ENCODE measurements at regions not wholly inside any gene's neighbourhood (a gene's known extent, or its start where the extent isn't known, plus 50 kb on each side); places are given as distances from the start of the nearest gene placed in this dataset.
A peak's percentile ranks its signal among the peaks of the same experiment; 100 is the strongest.
"Not testable (repeated sequence)": the region's sequence is repeated elsewhere in the genome, so short reads cannot be mapped to it uniquely, and the experiment has no call there.

- DNase-seq, result no peak
These were observed 355.6 kb downstream of the TAF11L14 start for GRCh38 chr5:17989567-17990563.

- DNase-seq, result no peak
These were observed 357.5 kb downstream of the TAF11L14 start for GRCh38 chr5:17991775-17992174.

- DNase-seq, result no peak
These were observed 358.0 kb downstream of the TAF11L14 start for GRCh38 chr5:17992291-17992690.

GRCh38 chr5:17995997-17996396 lies 361.7 kb downstream of the TAF11L14 start:
- no peak for DNase-seq

- DNase-seq, result no peak
These were observed 365.6 kb downstream of the TAF11L14 start for GRCh38 chr5:17999858-18000257.

- no peak for DNase-seq
These were observed 366.5 kb downstream of the TAF11L14 start for GRCh38 chr5:18000744-18001143.

- DNase-seq, result no peak
These were observed 369.1 kb downstream of the TAF11L14 start for GRCh38 chr5:18003312-18003711.

GRCh38 chr5:18003784-18004183 lies 369.5 kb downstream of the TAF11L14 start:
- no peak for DNase-seq

- not testable (repeated sequence) for DNase-seq
These were observed 372.0 kb downstream of the TAF11L14 start for GRCh38 chr5:18006235-18006634.

- DNase-seq, result no peak
These were observed 374.7 kb downstream of the TAF11L14 start for GRCh38 chr5:18008940-18009339.

GRCh38 chr5:18010053-18010452 lies 375.8 kb downstream of the TAF11L14 start:
- DNase-seq, result no peak

GRCh38 chr5:18018472-18018871 lies 384.2 kb downstream of the TAF11L14 start:
- DNase-seq, result no peak

- no peak for DNase-seq
These were observed 389.0 kb downstream of the TAF11L14 start for GRCh38 chr5:18023275-18023674.

GRCh38 chr5:18023986-18024385 lies 389.7 kb downstream of the TAF11L14 start:
- DNase-seq, result no peak

GRCh38 chr5:18024542-18024941 lies 390.3 kb downstream of the TAF11L14 start:
- no peak for DNase-seq

GRCh38 chr5:18027241-18027867 lies 393.1 kb downstream of the TAF11L14 start:
- DNase-seq, result no peak

- DNase-seq, result no peak
These were observed 393.8 kb downstream of the TAF11L14 start for GRCh38 chr5:18028036-18028435.

- DNase-seq, result no peak
These were observed 398.5 kb downstream of the TAF11L14 start for GRCh38 chr5:18032744-18033143.

- DNase-seq, result no peak
These were observed 402.3 kb downstream of the TAF11L14 start for GRCh38 chr5:18036531-18036930.

- no peak for DNase-seq
These were observed 403.5 kb downstream of the TAF11L14 start for GRCh38 chr5:18037718-18038117.

- no peak for DNase-seq
These were observed 409.1 kb downstream of the TAF11L14 start for GRCh38 chr5:18043344-18043743.

- DNase-seq, result peak; percentile 6
These were observed 414.2 kb downstream of the TAF11L14 start for GRCh38 chr5:18048449-18048848.

GRCh38 chr5:18050345-18050744 lies 416.1 kb downstream of the TAF11L14 start:
- no peak for DNase-seq

- no peak for DNase-seq
These were observed 416.5 kb downstream of the TAF11L14 start for GRCh38 chr5:18050776-18051175.

Measured in NCI-H2029 (cell line).